KMS-11 (cell line): ENCODE measurements at regions not wholly inside any gene's neighbourhood (a gene's known extent, or its start where the extent isn't known, plus 50 kb on each side); places are given as distances from the start of the nearest gene placed in this dataset.

Experiments
- H2AFZ ChIP-seq: fragments of 200-600 bp; sonication (generic); 2 replicates; pipeline ENCODE4 v1.6.1; 2016; ENCODE audit warnings: antibody characterized with exemption, mixed run types, low read depth
- H3K27ac ChIP-seq: fragments of 200-600 bp; sonication (generic); 2 replicates; pipeline ENCODE4 v1.6.1; 2016; ENCODE audit warnings: mild to moderate bottlenecking, mixed run types
- H3K27me3 ChIP-seq: fragments of 200-600 bp; sonication (generic); 2 replicates; pipeline ENCODE4 v1.6.1; 2017; ENCODE audit warnings: mild to moderate bottlenecking, low read depth, mixed run types, moderate library complexity; ENCODE audit not compliant: insufficient read depth
- H3K36me3 ChIP-seq: fragments of 200-600 bp; sonication (generic); 2 replicates; pipeline ENCODE4 v1.6.1; 2017; ENCODE audit warnings: mild to moderate bottlenecking, mixed run types; ENCODE audit not compliant: insufficient read depth
- H3K4me1 ChIP-seq: fragments of 200-600 bp; sonication (generic); 2 replicates; pipeline ENCODE4 v1.6.1; 2016; ENCODE audit warnings: mild to moderate bottlenecking, low read depth, mixed run types; ENCODE audit not compliant: poor library complexity, severe bottlenecking
- H3K4me2 ChIP-seq: fragments of 200-600 bp; sonication (generic); 2 replicates; pipeline ENCODE4 v1.7.0; 2016; ENCODE audit warnings: mild to moderate bottlenecking, mixed run types
- H3K4me3 ChIP-seq: fragments of 200-600 bp; sonication (generic); IDR thresholded peaks from 2 replicates; pipeline ENCODE4 v1.6.1; 2017; ENCODE audit warnings: low read depth, low read length, mixed read lengths; ENCODE audit not compliant: insufficient read depth
- H3K79me2 ChIP-seq: fragments of 200-600 bp; sonication (generic); 2 replicates; pipeline ENCODE4 v1.6.1; 2016; ENCODE audit warnings: low read depth, mixed run types; ENCODE audit not compliant: insufficient read depth
- H3K9ac ChIP-seq: fragments of 200-600 bp; sonication (generic); 2 replicates; pipeline ENCODE4 v1.6.1; 2016; ENCODE audit warnings: mild to moderate bottlenecking, mixed run types
- H4K20me1 ChIP-seq: fragments of 200-600 bp; sonication (generic); 2 replicates; pipeline ENCODE4 v1.6.1; 2016; ENCODE audit warnings: mild to moderate bottlenecking, mixed run types; ENCODE audit not compliant: insufficient read depth
- CTCF ChIP-seq: fragments of 200-600 bp; sonication (generic); conservative IDR thresholded peaks from 2 replicates; pipeline ENCODE4 v1.6.1; 2017; ENCODE audit warnings: low read depth, mild to moderate bottlenecking, antibody characterized with exemption, low read length, moderate library complexity, mixed read lengths

DNA sequence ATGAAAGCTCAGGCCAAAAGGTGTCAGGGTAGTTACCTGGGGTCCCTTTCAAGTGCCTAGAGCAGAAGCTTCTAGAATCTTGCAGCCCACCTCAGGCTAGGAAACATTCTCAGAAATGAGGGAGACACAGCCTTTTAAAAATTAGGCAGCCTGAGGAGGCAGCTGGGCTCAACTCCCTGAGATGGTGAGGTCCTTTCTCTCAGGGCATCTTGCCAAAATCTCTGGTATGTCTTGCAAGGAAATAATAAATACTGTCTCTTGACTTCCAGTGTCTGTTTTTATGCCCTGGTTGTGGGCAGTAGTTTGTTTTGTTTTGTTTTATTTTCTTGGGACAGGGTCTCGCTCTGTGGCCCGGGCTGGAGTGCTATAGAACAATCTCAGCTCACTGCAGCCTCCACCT lies 100.9 kb upstream of the APC start:
- H4K20me1 ChIP-seq: no peaks in the 10 kb centered on the region
- no peaks in the 10 kb centered on the region for H3K27me3 ChIP-seq
- no peaks in the 10 kb centered on the region for H3K79me2 ChIP-seq
- H3K9ac ChIP-seq: no peak overlapping the region
- no peak overlapping the region for H2AFZ ChIP-seq
- no peak for TF ChIP-seq CTCF
- H3K27ac ChIP-seq: no peak overlapping the region
- no peaks in the 10 kb centered on the region for H3K4me1 ChIP-seq
- no peaks in the 10 kb centered on the region for H3K36me3 ChIP-seq
- H3K4me3 ChIP-seq: no peak overlapping the region
- no peak overlapping the region for H3K4me2 ChIP-seq

DNA sequence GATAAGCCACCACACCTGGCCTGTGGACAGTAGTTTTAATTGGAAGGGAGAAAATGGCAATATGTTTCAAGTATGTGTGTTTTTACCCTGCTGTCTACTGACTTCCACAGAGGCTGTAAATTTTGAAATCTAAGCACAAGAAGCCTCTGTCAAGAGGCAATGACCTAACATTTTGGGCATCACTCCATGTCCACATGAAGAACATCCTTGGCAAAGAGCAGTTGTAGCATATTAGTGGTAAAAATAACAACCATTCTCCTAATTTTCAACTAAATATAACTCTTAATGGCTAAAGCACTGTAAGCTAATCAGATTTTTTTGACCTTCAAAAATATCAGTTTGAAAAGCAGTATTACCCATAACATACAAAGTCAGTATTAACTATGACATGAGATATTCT lies 100.3 kb upstream of the APC start:
- Histone ChIP-seq H2AFZ (no peak overlapping the region), H3K27me3 (no peaks in the 10 kb centered on the region), H3K4me2 (no peak overlapping the region)

DNA sequence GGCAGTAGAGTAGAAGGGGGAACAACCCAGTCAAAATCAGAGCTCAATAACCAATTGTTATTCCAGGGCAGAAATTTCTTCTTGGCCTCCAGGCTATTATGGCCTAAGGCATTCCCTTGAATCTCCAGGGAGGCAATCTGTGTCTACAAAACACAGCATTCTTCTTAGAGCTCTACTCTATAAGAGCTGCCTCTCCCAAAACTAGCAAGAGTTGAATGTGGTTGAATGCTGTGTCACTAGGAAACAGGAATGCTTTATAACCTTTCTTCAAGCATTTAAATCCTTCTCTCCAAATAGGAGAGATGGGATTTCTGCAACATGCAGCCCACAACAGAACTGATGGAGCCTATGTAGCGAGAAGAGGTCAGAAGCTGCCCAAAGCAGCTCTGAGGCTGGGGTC lies 97.1 kb upstream of the APC start:
- Histone ChIP-seq H3K27ac (no peak overlapping the region), H3K4me1 (no peaks in the 10 kb centered on the region), H3K4me3 (no peak overlapping the region), H3K79me2 (no peaks in the 10 kb centered on the region), H3K4me2 (no peak overlapping the region), H3K36me3 (no peaks in the 10 kb centered on the region), H4K20me1 (no peaks in the 10 kb centered on the region), H2AFZ (no peak overlapping the region), H3K27me3 (no peaks in the 10 kb centered on the region), H3K9ac (no peak overlapping the region)
- no peak for TF ChIP-seq CTCF

More for the DNA sequence above, 100.3 kb upstream of the APC start:
- H3K4me1 ChIP-seq: no peaks in the 10 kb centered on the region
- no peak overlapping the region for H3K9ac ChIP-seq
- H3K79me2 ChIP-seq: no peaks in the 10 kb centered on the region
- no peak overlapping the region for H3K27ac ChIP-seq
- TF ChIP-seq CTCF: no peak
- no peak overlapping the region for H3K4me3 ChIP-seq
- H4K20me1 ChIP-seq: no peaks in the 10 kb centered on the region
- H3K36me3 ChIP-seq: no peaks in the 10 kb centered on the region

- no peak overlapping the region for H3K4me3 ChIP-seq
- no peak for TF ChIP-seq CTCF
Observed at GRCh38 chr5:112641515-112642110, 96.1 kb upstream of the APC start.

More at GRCh38 chr5:112641515-112642110, 96.1 kb upstream of the APC start:
- Histone ChIP-seq H3K79me2 (no peaks in the 10 kb centered on the region), H3K4me1 (no peaks in the 10 kb centered on the region), H3K27ac (no peak overlapping the region), H3K27me3 (no peaks in the 10 kb centered on the region), H2AFZ (no peak overlapping the region), H3K36me3 (no peaks in the 10 kb centered on the region), H3K9ac (no peak overlapping the region), H3K4me2 (no peak overlapping the region), H4K20me1 (no peaks in the 10 kb centered on the region)
